Tibial nerve (tissue), 4 donors: ENCODE measurements at regions not wholly inside any gene's neighbourhood (a gene's known extent, or its start where the extent isn't known, plus 50 kb on each side); places are given as distances from the start of the nearest gene placed in this dataset.
"Not testable (repeated sequence)": the region's sequence is repeated elsewhere in the genome, so short reads cannot be mapped to it uniquely, and the experiment has no call there.

ENCODE experiments used
- DNase-seq, 2 donors: peaks; one replicate each; pipeline ENCODE4 v3.0.0-alpha.2; 2019; ENCODE audit warnings: low spot score in 2 of 2
- H3K27ac ChIP-seq, 4 donors: fragments of 200-600 bp; sonication (generic) in 3 of 4; one replicate each; pipeline ENCODE4 v1.5.1; 2017 to 2019; ENCODE audit warnings: mild to moderate bottlenecking in 1 of 4
- H3K27me3 ChIP-seq, 2 donors: fragments of 200-600 bp; sonication (generic) in 1 of 2; one replicate each; pipeline versions ENCODE4 v1.5.1 to v1.6.0; 2017 to 2019
- H3K36me3 ChIP-seq, 3 donors: fragments of 200-600 bp; sonication (generic); one replicate each; pipeline ENCODE4 v1.5.1; 2018 to 2019
- H3K4me1 ChIP-seq, 4 donors: fragments of 200-600 bp; sonication (generic) in 3 of 4; one replicate each; pipeline ENCODE4 v1.5.1; 2017 to 2019
- H3K4me3 ChIP-seq, 4 donors: fragments of 200-600 bp; sonication (generic) in 3 of 4; one replicate each; pipeline ENCODE4 v1.5.1; 2017 to 2019; ENCODE audit warnings: mild to moderate bottlenecking in 1 of 4, moderate library complexity in 1 of 4
- H3K9me3 ChIP-seq, 4 donors: fragments of 200-600 bp; sonication (generic) in 3 of 4; one replicate each; pipeline ENCODE4 v1.5.1; 2017 to 2019
- CTCF ChIP-seq, 5 experiments: fragments of 200-600 bp in 3 of 5; fragments of 450-650 bp in 2 of 5; sonication (generic) in 3 of 5; IDR thresholded peaks; one replicate each; pipeline ENCODE4 v1.5.1; 2016 to 2019; ENCODE audit warnings: antibody characterized with exemption in 5 of 5, mild to moderate bottlenecking in 3 of 5, moderate library complexity in 2 of 5
- EP300 ChIP-seq, 2 donors: sonication (generic); formaldehyde crosslinking; IDR thresholded peaks; one replicate each; pipeline ENCODE4 v1.6.1; 2017; ENCODE audit warnings: antibody characterized with exemption in 2 of 2, mild to moderate bottlenecking in 1 of 2
- POLR2A ChIP-seq, 2 donors: fragments of 450-650 bp; IDR thresholded peaks; one replicate each; pipeline ENCODE4 v1.6.1; 2017; ENCODE audit warnings: antibody characterized with exemption in 2 of 2, mild to moderate bottlenecking in 2 of 2, moderate library complexity in 2 of 2
- WGBS, 2 donors: methylation state at CpG; one replicate each; pipeline ENCODE4 v1.1.5; 2018; 5-methylcytosine and 5-hydroxymethylcytosine counted together

- H3K36me3 ChIP-seq = no peaks in the 10 kb centered on the region
- no peak for DNase-seq
- no peak for TF ChIP-seq EP300 (IDR thresholded peaks at IDR 0.05)
- no peak for TF ChIP-seq POLR2A (IDR thresholded peaks at IDR 0.05)
- TF ChIP-seq CTCF (IDR thresholded peaks at IDR 0.05) = no peak
Measured at GRCh38 chr9:75541734-75542133, 348.7 kb upstream of the PCSK5 start.

DNA sequence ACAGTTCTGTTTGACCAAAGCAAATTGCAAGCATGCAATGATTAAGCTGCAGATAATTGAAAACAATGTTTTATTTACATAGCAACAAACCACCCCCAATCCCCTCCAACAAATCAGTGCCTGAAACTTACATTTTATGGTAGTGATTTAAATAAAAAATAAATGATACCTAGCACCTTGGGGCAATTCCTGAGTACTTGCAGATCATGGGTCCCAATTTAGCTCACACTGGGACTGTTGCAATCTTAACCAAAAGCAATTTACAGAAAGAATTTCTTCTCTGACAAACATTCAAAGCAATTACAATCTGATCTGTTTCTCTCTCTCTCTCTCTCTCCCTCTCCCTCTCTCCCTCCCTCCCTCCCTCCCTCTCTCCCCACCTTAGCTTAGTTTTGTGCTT lies 345.7 kb upstream of the PCSK5 start:
- TF ChIP-seq POLR2A (IDR thresholded peaks at IDR 0.05) (no peak), CTCF (IDR thresholded peaks at IDR 0.05) (no peak), EP300 (IDR thresholded peaks at IDR 0.05) (no peak)
- Histone ChIP-seq H3K4me1 (no peaks in the 10 kb centered on the region), H3K36me3 (no peaks in the 10 kb centered on the region)

More at GRCh38 chr9:75541734-75542133, 348.7 kb upstream of the PCSK5 start:
- Histone ChIP-seq H3K4me1 (no peaks in the 10 kb centered on the region), H3K27me3 (no peaks in the 10 kb centered on the region), H3K4me3 (no peak overlapping the region), H3K9me3 (peaks cover 0 to 6% (median 0%) of the 10 kb centered on the region in 4 donors), H3K27ac (no peak overlapping the region)
- 92 to 100% methylated on average over 1 of the region's 1 CpG for WGBS, 2 donors

GRCh38 chr9:75545287-75545686 lies 345.2 kb upstream of the PCSK5 start:
- TF ChIP-seq POLR2A (IDR thresholded peaks at IDR 0.05) (no peak), CTCF (IDR thresholded peaks at IDR 0.05) (no peak), EP300 (IDR thresholded peaks at IDR 0.05) (no peak)
- H3K36me3 ChIP-seq = no peaks in the 10 kb centered on the region
- no peak overlapping the region for H3K4me3 ChIP-seq
- no peaks in the 10 kb centered on the region for H3K9me3 ChIP-seq
- WGBS, 2 donors = 75 to 82% methylated on average over 3 of the region's 3 CpGs
- no peak overlapping the region for H3K27ac ChIP-seq
- H3K4me1 ChIP-seq = no peaks in the 10 kb centered on the region
- DNase-seq = no peak
- H3K27me3 ChIP-seq = no peaks in the 10 kb centered on the region

More for the DNA sequence above, 345.7 kb upstream of the PCSK5 start:
- no peak overlapping the region for H3K27ac ChIP-seq
- no peaks in the 10 kb centered on the region for H3K9me3 ChIP-seq
- no peaks in the 10 kb centered on the region for H3K27me3 ChIP-seq
- no peak for DNase-seq
- H3K4me3 ChIP-seq = no peak overlapping the region

DNA sequence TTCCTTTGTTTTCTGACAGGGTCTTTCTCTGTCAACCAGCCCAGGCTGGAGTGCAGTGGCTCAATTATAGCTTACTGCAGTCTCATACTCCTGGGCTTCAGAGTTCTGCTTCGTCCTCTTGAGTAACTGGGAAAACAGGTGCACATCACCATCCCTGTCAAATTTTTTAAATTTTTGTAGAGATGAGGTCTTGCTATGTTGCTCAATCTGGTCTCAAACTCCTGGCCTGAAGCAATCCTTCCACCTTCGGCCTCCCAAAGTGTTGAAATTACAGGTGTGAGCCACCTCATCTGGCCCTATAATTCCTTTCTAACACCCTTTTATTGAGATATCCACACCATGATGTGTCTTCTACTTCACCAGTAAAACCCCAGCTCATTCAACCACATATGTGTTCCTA lies 341.6 kb upstream of the PCSK5 start:
- Histone ChIP-seq H3K4me3 (no peak overlapping the region), H3K9me3 (no peaks in the 10 kb centered on the region), H3K27ac (no peak overlapping the region), H3K36me3 (no peaks in the 10 kb centered on the region), H3K27me3 (no peaks in the 10 kb centered on the region), H3K4me1 (no peaks in the 10 kb centered on the region)
- no peak for DNase-seq
- 84 to 86% methylated on average over 2 of the region's 2 CpGs for WGBS, 2 donors
- TF ChIP-seq EP300 (IDR thresholded peaks at IDR 0.05) (no peak), CTCF (IDR thresholded peaks at IDR 0.05) (no peak), POLR2A (IDR thresholded peaks at IDR 0.05) (no peak)

DNA sequence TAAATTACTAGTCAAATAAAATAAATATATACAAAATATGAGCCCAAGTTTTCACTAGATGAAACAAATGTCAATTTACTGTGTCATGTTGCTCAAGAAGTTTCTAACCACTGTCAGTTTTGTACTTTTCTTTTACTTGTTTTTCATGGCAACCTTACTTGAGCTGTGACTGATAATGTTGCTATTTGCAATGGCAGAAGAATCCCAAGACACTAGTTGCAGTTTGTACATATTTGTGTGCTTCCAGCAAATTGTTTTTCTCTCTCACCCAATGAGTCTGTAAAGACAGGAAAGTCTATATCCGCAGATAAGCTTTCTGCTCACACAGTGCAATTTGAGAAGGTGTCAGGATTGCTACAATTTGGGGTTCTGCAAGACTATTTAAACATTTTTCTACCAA lies 338.6 kb upstream of the PCSK5 start:
- Histone ChIP-seq H3K4me3 (no peak overlapping the region), H3K9me3 (peaks cover 0 to 2% (median 0%) of the 10 kb centered on the region in 4 donors), H3K36me3 (no peaks in the 10 kb centered on the region), H3K27me3 (no peaks in the 10 kb centered on the region), H3K4me1 (no peaks in the 10 kb centered on the region), H3K27ac (no peak overlapping the region)
- TF ChIP-seq POLR2A (IDR thresholded peaks at IDR 0.05) (no peak), EP300 (IDR thresholded peaks at IDR 0.05) (peak in 1 of 2 donors; percentile 22)
- DNase-seq = no peak
- WGBS, 2 donors = 68 to 72% methylated on average over 1 of the region's 1 CpG

- DNase-seq = no peak
- no peaks in the 10 kb centered on the region for H3K4me1 ChIP-seq
- H3K27me3 ChIP-seq = no peaks in the 10 kb centered on the region
- no peak overlapping the region for H3K27ac ChIP-seq
- H3K9me3 ChIP-seq = peaks cover 0 to 11% (median 0%) of the 10 kb centered on the region in 4 donors
- no peaks in the 10 kb centered on the region for H3K36me3 ChIP-seq
- TF ChIP-seq CTCF (IDR thresholded peaks at IDR 0.05) (no peak), EP300 (IDR thresholded peaks at IDR 0.05) (no peak), POLR2A (IDR thresholded peaks at IDR 0.05) (no peak)
- H3K4me3 ChIP-seq = no peak overlapping the region
Measured at GRCh38 chr9:75552941-75553340, 337.5 kb upstream of the PCSK5 start.

DNA sequence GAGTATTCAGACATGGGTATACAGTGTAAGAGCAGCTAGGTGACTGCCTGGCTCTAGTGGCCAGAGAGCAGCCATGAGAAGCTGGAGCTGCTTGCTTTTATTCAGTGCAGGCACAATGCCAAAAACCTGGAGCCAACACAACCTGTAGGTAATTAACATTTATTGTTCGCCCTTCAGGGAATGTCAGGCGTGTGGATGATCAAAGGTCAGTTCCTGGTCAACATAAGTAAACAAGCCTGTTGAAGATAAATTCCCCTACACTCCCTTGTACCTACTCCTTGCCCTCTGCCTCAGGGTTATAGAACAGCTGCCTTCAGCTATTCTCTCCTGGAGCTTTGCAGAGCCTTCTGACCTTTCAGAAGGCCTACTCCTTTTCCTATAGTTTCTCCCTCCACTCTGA lies 323.7 kb upstream of the PCSK5 start:
- DNase-seq, H3K27me3 ChIP-seq, H3K4me1 ChIP-seq, H3K36me3 ChIP-seq, H3K4me3 ChIP-seq, H3K27ac ChIP-seq: not testable (repeated sequence)
- 36 to 60% methylated on average over 2 of the region's 2 CpGs for WGBS, 2 donors
- H3K9me3 ChIP-seq = peaks cover 0 to 16% (median 0%) of the 10 kb centered on the region in 4 donors
